ENCODE measurements at regions not wholly inside any gene's neighbourhood (a gene's known extent, or its start where the extent isn't known, plus 50 kb on each side); places are given as distances from the start of the nearest gene placed in this dataset.

DNA sequence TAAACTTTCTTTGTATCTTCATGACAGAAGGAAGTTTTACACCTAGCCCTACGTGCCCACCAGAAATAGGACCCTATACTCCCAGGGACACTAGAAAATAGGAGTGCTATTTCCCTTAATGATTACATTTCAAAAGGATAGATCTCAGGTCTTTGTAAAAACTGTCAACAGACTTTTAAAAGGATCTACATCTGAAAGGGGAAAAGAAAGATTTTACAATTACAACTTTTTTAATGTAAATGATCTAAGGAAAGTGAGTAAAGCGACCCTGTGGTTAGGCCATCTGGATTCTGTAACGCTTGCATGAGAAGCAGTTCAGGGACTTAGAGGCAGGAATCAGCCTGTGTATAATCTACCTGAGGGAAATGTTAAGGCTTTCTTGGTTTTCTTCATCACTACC is 431.8 kb upstream of the MC4R start:
- no peak for DNase-seq

- no peak for DNase-seq
Measured at GRCh38 chr18:60809937-60810336, 437.4 kb upstream of the MC4R start.

- DNase-seq, result no peak
Measured at GRCh38 chr18:60812921-60813320, 440.3 kb upstream of the MC4R start.

DNA sequence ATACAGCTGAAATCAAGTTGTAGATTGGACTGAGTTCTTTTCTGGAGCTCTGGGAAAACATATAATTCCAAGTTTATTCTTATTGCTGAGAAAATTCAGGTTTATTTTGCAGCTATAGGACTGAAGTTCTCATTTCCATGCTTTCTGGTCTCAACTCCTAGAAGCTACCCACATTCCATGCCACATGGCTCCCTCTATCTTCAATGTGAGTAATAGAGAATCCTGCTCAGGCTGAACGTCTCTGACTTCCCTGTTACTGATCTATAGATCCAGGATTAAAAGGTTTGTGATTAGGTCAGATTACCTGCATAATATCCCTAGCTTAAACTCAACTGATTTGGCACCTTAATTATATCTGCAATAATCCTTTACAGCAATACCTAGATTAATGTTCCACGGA is 453.8 kb upstream of the MC4R start:
- no peak for DNase-seq

GRCh38 chr18:60831971-60832370 is 459.4 kb upstream of the MC4R start:
- no peak for DNase-seq

DNA sequence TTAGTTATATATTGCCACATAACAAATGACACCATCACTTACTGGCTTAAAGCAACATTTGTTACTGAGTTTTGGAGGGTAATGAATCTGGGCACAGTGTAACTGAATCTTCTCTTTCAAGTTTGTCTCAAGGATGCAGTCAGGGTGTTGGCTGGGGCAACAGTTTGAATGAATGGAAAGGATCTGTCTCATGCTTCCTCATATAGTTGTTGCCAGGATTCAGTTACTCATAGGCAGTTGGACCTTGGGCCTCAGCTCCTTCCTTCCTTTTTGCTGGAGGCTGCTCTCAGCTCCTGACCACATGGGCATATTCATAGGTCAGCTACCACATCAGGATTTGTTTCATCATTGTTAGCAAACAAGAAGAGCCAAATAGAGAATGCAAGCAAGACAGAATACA is 466.1 kb upstream of the MC4R start:
- DNase-seq, result no peak

GRCh38 chr18:60846396-60846795 is 473.8 kb upstream of the MC4R start:
- DNase-seq, result no peak

- no peak for DNase-seq
Measured at GRCh38 chr18:60847517-60847916, 474.9 kb upstream of the MC4R start.

- DNase-seq, result no peak
Measured at GRCh38 chr18:60861575-60861974, 471.7 kb upstream of the CDH20 start.

DNA sequence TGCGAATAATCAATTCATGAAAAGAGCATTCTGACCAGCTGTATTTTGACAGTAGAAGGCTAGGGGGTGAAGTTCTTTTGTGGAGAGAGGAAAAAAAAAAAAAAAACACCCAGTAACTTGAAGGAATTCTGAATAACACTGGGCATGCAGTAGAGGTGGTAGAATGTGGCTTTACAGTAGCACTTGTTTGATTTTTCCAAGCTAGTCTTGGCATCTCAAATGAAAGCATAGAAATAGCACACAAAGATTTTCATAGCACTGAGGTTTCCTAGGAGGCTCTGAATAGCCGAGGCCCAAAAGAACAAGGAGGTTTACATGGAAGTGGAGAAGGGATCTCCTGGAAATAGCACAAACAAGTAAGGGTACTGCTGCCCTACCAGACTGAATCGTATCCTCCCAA is 470.2 kb upstream of the CDH20 start:
- DNase-seq, result no peak

- no peak for DNase-seq
Measured at GRCh38 chr18:60865801-60866200, 467.4 kb upstream of the CDH20 start.

DNA sequence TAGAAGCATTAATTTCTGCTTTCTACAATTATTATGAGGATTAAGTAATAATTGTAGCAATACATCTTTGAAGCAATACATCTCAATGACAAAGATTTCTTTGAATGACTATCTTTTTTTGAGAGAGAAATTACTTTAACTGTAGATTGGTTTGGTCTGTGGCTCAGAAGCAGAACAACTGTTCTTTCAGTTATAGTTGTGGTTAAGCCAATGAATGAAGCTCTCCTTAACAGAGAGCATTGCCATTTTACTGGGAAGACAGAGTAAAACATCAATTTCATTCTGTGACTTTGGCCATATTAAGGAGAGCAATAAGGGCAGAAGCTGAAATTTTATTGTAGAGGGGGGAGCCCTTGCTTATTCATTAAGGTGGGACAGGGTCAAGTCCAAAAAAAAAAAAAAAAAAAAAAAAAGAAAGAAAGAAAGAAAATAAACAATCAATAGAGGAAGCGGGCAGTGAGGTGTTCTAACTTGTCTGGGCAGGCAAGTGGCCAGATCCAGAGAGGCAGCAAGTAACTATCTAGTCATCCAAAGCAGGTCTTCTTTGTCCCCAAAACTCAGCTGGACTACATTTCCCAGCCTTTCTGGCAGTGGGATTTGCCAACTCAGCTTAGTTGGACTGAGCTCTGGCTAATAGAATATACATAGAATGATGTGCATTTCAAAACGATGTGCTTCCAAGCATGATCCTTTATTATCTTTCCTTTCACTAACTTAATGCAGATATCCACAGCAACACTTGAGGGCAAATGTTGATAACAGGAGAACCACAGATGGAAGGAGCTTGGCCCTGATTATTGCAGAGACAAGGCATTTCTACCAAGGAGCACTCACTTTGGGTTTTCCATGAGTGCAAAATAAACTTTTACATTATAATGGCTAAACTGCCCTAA is 462.7 kb upstream of the CDH20 start:
- DNase-seq, result no peak

DNA sequence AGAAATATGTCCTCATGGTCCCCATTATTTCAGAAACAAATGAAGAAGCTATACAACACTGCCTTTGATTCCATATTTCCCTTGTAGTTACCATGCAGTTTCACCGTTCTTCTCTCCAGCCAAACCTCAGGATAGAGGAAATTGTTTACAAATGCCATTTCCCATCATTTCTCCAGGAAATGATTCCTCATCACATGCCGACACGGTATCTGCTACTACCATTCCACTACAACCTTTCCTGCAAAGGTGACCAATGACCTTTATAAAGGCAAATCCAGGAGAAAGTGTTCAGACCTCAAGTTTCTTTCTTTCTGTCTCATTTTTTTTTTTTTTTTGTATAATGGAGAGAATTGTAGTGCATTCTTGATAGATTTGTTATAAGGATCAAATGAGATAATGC is 460.8 kb upstream of the CDH20 start:
- DNase-seq, result no peak

DNA sequence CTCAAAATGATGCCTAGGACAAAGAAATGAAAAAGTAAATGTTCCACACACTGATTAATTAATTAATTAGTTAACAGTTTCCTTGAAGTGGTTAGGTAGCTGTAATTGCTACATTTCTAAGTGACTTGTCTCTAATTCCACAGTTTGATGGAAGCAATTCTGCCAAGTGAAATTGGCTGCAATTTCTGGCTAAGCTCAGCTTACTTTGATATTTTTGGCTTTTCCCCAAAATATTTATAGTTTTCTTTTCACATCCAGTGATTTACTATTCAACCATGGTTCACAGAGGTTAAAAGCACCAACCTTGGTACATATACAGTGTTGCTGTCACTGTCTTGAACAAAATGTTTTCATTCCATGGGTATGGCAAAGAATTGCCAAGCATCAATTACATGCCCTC is 459.5 kb upstream of the CDH20 start:
- DNase-seq, result no peak

- DNase-seq, result no peak
Measured at GRCh38 chr18:60875957-60876507, 457.2 kb upstream of the CDH20 start.

DNA sequence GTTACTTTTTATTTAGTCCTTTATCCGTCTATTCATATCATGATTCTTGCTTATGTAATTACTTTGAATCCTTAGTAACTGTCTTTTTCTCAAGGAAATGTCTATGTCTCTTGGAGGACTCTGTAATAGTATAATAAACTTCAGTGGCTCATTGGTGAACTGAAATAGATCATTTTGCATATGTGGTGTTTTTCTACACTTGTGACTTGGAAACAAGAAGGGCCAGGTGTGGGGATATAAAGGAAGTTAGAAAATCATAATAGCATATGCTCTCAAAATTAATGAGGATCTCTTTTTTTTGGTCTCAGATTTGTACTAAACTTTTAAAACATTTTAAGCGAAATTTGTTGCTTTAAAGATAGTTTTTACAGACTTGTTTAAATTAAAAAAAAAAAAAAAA is 453.0 kb upstream of the CDH20 start:
- no peak for DNase-seq

DNA sequence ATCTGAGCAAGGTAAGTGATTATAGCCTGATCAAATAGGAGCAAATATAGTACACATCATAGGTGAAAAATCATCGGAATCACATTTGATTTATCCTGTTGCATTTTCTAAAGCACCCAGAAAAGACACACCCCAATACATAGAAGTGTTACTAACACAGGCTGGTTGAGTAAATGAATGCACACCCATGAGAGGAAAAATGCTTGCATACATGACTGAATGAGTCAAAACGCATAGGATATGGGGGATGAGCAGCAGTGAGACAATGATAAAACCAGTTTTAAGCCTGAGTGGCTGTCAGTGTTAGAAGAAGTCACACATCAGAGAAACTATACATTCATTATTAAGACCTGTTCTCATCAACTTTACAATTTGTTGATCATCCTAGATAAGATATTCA is 449.6 kb upstream of the CDH20 start:
- DNase-seq, result no peak

GRCh38 chr18:60888071-60888624 is 445.1 kb upstream of the CDH20 start:
- DNase-seq, result no peak

GRCh38 chr18:60889442-60889841 is 443.8 kb upstream of the CDH20 start:
- DNase-seq, result no peak

- no peak for DNase-seq
Measured at GRCh38 chr18:60891936-60892335, 441.3 kb upstream of the CDH20 start.

GRCh38 chr18:60892441-60892840 is 440.8 kb upstream of the CDH20 start:
- no peak for DNase-seq

GRCh38 chr18:60892855-60893254 is 440.4 kb upstream of the CDH20 start:
- no peak for DNase-seq

- no peak for DNase-seq
Measured at GRCh38 chr18:60893355-60894097, 439.7 kb upstream of the CDH20 start.
